Panc1 (cell line): ENCODE measurements at regions not wholly inside any gene's neighbourhood (a gene's known extent, or its start where the extent isn't known, plus 50 kb on each side); places are given as distances from the start of the nearest gene placed in this dataset.
A peak's percentile ranks its signal among the peaks of the same experiment; 100 is the strongest.

Experiments
- ATAC-seq: fragments of 200-7000 bp; cut with Tn5 transposase; 2 replicates; pipeline ENCODE4 v1.9.1; 2020; ENCODE audit warnings: mild to moderate bottlenecking, moderate library complexity
- BruUV-seq: library from RNA; stranded (reverse); fragments of 400-500 nt; replicated peaks from 2 replicates; lab custom pipeline; 2021; lab: Mats Ljungman, UMichigan
- CTCF ChIA-PET: fragments of 300-600 bp; sonication (Branson Sonifier 250); formaldehyde crosslinking; loops from one replicate; lab custom pipeline; 2022; ENCODE audit warnings: antibody characterized with exemption; lab: Charles Lee
- POLR2A ChIA-PET: fragments of 300-600 bp; sonication (Branson Sonifier 250); formaldehyde crosslinking; loops from one replicate; lab custom pipeline; 2022; ENCODE audit warnings: antibody characterized with exemption; lab: Charles Lee
- DNase-seq: peaks from one replicate; pipeline ENCODE4 v3.0.0-alpha.2; 2010; ENCODE audit warnings: low read depth, low spot score
- H3K27ac ChIP-seq: 2 replicates; pipeline ENCODE4 v1.5.1; 2011; ENCODE audit warnings: mild to moderate bottlenecking, low read length, inconsistent platforms
- H3K27me3 ChIP-seq: fragments of 200-500 bp; sonication (Bioruptor generic); 2 replicates; pipeline ENCODE4 v1.6.0; 2014; ENCODE audit warnings: low read length, inconsistent platforms; ENCODE audit not compliant: control insufficient read depth, insufficient read depth
- H3K36me3 ChIP-seq: fragments of 200-500 bp; sonication (Bioruptor generic); 2 replicates; pipeline ENCODE4 v1.5.1; 2014; ENCODE audit warnings: inconsistent platforms, mild to moderate bottlenecking, low read length, moderate library complexity; ENCODE audit not compliant: control insufficient read depth, insufficient read depth
- H3K4me1 ChIP-seq: 2 replicates; pipeline ENCODE4 v1.5.1; 2011; ENCODE audit warnings: inconsistent platforms, mild to moderate bottlenecking, low read length, moderate library complexity; ENCODE audit not compliant: control insufficient read depth, insufficient read depth
- H3K4me3 ChIP-seq, 2 experiments: 2 replicates each; pipeline ENCODE4 v1.5.1; 2011 to 2012; ENCODE audit warnings: low read depth in 2 of 2, low read length in 2 of 2, mild to moderate bottlenecking in 2 of 2, inconsistent platforms in 1 of 2, moderate library complexity in 1 of 2
- H3K9me3 ChIP-seq: fragments of 200-500 bp; sonication (Bioruptor generic); 2 replicates; pipeline ENCODE4 v1.5.1; 2014; ENCODE audit warnings: low read depth, mild to moderate bottlenecking, inconsistent platforms, low read length, moderate library complexity; ENCODE audit not compliant: control insufficient read depth, insufficient read depth
- POLR2AphosphoS5 ChIP-seq: IDR thresholded peaks from 2 replicates; pipeline ENCODE4 v1.6.1; 2012; ENCODE audit warnings: mild to moderate bottlenecking, low read depth, low read length, moderate library complexity
- SIN3A ChIP-seq: IDR thresholded peaks from 2 replicates; pipeline ENCODE4 v1.6.1; 2012; ENCODE audit warnings: low read depth, mild to moderate bottlenecking, low read length, moderate library complexity, borderline replicate concordance; ENCODE audit not compliant: insufficient read depth
- TCF7L2 ChIP-seq: IDR thresholded peaks from 2 replicates; pipeline ENCODE4 v1.6.1; 2011; ENCODE audit warnings: mild to moderate bottlenecking, low read depth, low read length, inconsistent platforms
- in situ Hi-C: cut with HindIII; loops from 2 replicates; pipeline ENCODE4 v1.10.0; 2016; ENCODE audit warnings: low sequenced_read_pairs, low pct_unique_long_range_greater_than_20kb
- intact Hi-C: fragments of 100-400 bp; cut with micrococcal nuclease; formaldehyde crosslinking; loops from one replicate; pipeline ENCODE4 v1.10.0; 2022; ENCODE audit not compliant: unreplicated experiment
- TF ChIP-seq, protein P1 (sequence below): fragments of 450-650 bp; IDR thresholded peaks from 2 replicates; pipeline ENCODE4 v1.5.1; 2017; ENCODE audit warnings: mild to moderate bottlenecking
- TF ChIP-seq, protein P2 (sequence below), 2 experiments: IDR thresholded peaks; 2 replicates each; pipeline ENCODE4 v1.6.1; 2011 to 2012; ENCODE audit warnings: low read depth in 2 of 2, control low read depth in 1 of 2, low read length in 1 of 2, mild to moderate bottlenecking in 1 of 2, moderate library complexity in 1 of 2; ENCODE audit not compliant: insufficient read depth in 1 of 2

GRCh38 chr7:19427944-19428343, 280.9 kb downstream of the POLR1F start:
- Histone ChIP-seq H3K4me1 (no peaks in the 10 kb centered on the region), H3K27ac (peak overlapping the region; percentile 25; the same call in 1 of the 2 replicates), H3K27me3 (no peaks in the 10 kb centered on the region), H3K9me3 (no peaks in the 10 kb centered on the region), H3K4me3 (no peak overlapping the region), H3K36me3 (no peaks in the 10 kb centered on the region)
- in situ Hi-C loops (no loop called here), intact Hi-C loops (no loop called here)
- no peak for DNase-seq
- ATAC-seq = no peak
- POLR2A ChIA-PET = no interaction called here
- BruUV-seq = no TSS peak
- CTCF ChIA-PET = no interaction called here
- TF ChIP-seq TCF7L2 (no peak), SIN3A (no peak), POLR2AphosphoS5 (no peak)
- TF ChIP-seq, protein P1, sequence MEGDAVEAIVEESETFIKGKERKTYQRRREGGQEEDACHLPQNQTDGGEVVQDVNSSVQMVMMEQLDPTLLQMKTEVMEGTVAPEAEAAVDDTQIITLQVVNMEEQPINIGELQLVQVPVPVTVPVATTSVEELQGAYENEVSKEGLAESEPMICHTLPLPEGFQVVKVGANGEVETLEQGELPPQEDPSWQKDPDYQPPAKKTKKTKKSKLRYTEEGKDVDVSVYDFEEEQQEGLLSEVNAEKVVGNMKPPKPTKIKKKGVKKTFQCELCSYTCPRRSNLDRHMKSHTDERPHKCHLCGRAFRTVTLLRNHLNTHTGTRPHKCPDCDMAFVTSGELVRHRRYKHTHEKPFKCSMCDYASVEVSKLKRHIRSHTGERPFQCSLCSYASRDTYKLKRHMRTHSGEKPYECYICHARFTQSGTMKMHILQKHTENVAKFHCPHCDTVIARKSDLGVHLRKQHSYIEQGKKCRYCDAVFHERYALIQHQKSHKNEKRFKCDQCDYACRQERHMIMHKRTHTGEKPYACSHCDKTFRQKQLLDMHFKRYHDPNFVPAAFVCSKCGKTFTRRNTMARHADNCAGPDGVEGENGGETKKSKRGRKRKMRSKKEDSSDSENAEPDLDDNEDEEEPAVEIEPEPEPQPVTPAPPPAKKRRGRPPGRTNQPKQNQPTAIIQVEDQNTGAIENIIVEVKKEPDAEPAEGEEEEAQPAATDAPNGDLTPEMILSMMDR = no peak

DNA sequence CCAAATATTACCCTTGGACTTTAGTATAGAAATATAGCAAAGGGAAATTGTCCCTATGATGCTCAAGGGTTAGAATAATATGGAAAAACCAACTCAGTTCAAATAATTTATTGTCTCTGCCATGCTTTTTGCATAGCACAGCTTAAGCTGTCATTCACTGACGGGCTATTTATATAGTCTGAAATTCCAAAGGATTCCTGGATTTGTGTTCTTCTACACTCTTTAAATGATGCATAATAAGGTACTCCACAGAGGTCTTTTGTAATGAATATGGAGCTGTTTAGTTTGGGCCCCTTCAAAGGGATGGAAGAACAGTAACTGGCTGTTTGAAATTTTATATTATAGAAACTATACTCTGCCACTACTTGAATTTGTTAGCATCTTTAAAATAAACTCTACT, 276.6 kb upstream of the FERD3L start:
- H3K9me3 ChIP-seq = no peaks in the 10 kb centered on the region
- H3K27me3 ChIP-seq = no peaks in the 10 kb centered on the region
- BruUV-seq = no TSS peak
- DNase-seq = no peak
- intact Hi-C loops (no loop called here), in situ Hi-C loops (no loop called here)
- no peak for ATAC-seq
- no peaks in the 10 kb centered on the region for H3K36me3 ChIP-seq
- CTCF ChIA-PET = no interaction called here
- no peak overlapping the region for H3K4me3 ChIP-seq
- 0 out of 2 replicates have a peak, but pooled peaks cover 1% of the 10 kb centered on the region for H3K4me1 ChIP-seq
- no peak overlapping the region for H3K27ac ChIP-seq
- POLR2A ChIA-PET = interaction anchor here (0.6 kb wide), 1 partner anchor 98 kb away, joined by 4 read pairs; no protein-coding TSS in a partner anchor
- TF ChIP-seq, protein P1 = no peak
- TF ChIP-seq SIN3A = no peak
- TF ChIP-seq, protein P2, sequence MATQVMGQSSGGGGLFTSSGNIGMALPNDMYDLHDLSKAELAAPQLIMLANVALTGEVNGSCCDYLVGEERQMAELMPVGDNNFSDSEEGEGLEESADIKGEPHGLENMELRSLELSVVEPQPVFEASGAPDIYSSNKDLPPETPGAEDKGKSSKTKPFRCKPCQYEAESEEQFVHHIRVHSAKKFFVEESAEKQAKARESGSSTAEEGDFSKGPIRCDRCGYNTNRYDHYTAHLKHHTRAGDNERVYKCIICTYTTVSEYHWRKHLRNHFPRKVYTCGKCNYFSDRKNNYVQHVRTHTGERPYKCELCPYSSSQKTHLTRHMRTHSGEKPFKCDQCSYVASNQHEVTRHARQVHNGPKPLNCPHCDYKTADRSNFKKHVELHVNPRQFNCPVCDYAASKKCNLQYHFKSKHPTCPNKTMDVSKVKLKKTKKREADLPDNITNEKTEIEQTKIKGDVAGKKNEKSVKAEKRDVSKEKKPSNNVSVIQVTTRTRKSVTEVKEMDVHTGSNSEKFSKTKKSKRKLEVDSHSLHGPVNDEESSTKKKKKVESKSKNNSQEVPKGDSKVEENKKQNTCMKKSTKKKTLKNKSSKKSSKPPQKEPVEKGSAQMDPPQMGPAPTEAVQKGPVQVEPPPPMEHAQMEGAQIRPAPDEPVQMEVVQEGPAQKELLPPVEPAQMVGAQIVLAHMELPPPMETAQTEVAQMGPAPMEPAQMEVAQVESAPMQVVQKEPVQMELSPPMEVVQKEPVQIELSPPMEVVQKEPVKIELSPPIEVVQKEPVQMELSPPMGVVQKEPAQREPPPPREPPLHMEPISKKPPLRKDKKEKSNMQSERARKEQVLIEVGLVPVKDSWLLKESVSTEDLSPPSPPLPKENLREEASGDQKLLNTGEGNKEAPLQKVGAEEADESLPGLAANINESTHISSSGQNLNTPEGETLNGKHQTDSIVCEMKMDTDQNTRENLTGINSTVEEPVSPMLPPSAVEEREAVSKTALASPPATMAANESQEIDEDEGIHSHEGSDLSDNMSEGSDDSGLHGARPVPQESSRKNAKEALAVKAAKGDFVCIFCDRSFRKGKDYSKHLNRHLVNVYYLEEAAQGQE (IDR thresholded peaks at IDR 0.05; ENCODE audit: insufficient read depth in 1 of 2, low read depth in 2 of 2, low read length in 1 of 2) = no peak
- no peak for TF ChIP-seq TCF7L2
- TF ChIP-seq POLR2AphosphoS5 = no peak
